Thyroid gland (tissue), 4 donors: ENCODE measurements at regions not wholly inside any gene's neighbourhood (a gene's known extent, or its start where the extent isn't known, plus 50 kb on each side); places are given as distances from the start of the nearest gene placed in this dataset.

ENCODE experiments used
- POLR2A ChIP-seq, 2 donors: fragments of 450-650 bp; IDR thresholded peaks; one replicate each; pipeline ENCODE4 v1.6.1; 2017; ENCODE audit warnings: antibody characterized with exemption in 2 of 2, mild to moderate bottlenecking in 2 of 2, moderate library complexity in 1 of 2
- TF ChIP-seq, protein P1 (sequence below), 6 experiments: fragments of 200-600 bp in 3 of 6; fragments of 450-650 bp in 3 of 6; sonication (generic) in 3 of 6; IDR thresholded peaks; one replicate each; pipeline ENCODE4 v1.5.1; 2016 to 2019; ENCODE audit warnings: antibody characterized with exemption in 6 of 6, mild to moderate bottlenecking in 2 of 6, inconsistent platforms in 1 of 6, moderate library complexity in 1 of 6

DNA sequence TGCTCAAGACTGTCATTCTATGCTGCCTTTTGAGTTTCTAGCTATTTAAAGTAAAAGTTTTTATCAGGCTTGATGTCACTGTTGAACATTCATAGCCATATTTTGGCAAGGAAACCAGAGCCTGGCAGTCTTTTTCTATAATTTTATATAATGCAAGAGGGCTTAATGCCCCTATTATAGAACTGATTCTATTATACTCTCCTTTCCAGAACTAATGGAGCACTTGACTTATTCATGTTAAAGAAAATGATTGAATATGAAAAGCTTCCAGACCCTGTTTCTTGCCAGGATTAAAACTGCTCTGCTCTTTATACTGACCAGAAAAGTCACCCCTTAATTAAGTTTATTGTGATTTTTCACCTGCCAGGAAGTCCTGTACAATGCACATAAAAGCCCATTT, 337.6 kb upstream of the CHRM2 start:
- no peak for TF ChIP-seq POLR2A (IDR thresholded peaks at IDR 0.05)
- TF ChIP-seq, protein P1, sequence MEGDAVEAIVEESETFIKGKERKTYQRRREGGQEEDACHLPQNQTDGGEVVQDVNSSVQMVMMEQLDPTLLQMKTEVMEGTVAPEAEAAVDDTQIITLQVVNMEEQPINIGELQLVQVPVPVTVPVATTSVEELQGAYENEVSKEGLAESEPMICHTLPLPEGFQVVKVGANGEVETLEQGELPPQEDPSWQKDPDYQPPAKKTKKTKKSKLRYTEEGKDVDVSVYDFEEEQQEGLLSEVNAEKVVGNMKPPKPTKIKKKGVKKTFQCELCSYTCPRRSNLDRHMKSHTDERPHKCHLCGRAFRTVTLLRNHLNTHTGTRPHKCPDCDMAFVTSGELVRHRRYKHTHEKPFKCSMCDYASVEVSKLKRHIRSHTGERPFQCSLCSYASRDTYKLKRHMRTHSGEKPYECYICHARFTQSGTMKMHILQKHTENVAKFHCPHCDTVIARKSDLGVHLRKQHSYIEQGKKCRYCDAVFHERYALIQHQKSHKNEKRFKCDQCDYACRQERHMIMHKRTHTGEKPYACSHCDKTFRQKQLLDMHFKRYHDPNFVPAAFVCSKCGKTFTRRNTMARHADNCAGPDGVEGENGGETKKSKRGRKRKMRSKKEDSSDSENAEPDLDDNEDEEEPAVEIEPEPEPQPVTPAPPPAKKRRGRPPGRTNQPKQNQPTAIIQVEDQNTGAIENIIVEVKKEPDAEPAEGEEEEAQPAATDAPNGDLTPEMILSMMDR (IDR thresholded peaks at IDR 0.05), result no peak
